HG02763 (cell line): ENCODE measurements at regions not wholly inside any gene's neighbourhood (a gene's known extent, or its start where the extent isn't known, plus 50 kb on each side); places are given as distances from the start of the nearest gene placed in this dataset.
"Not testable (repeated sequence)": the region's sequence is repeated elsewhere in the genome, so short reads cannot be mapped to it uniquely, and the experiment has no call there.

ENCODE experiments used
- ATAC-seq: cut with Tn5 transposase; IDR thresholded peaks from one replicate; pipeline ENCODE4 v1.9.1; 2021; ENCODE audit warnings: mild to moderate bottlenecking, moderate library complexity; ENCODE audit not compliant: unreplicated experiment

- no peak for ATAC-seq
These were observed 379.3 kb upstream of the TENM3 start for GRCh38 chr4:181863856-181864255.

- ATAC-seq, result no peak
These were observed 372.9 kb upstream of the TENM3 start for GRCh38 chr4:181870326-181870725.

- no peak for ATAC-seq
These were observed 368.6 kb upstream of the TENM3 start for GRCh38 chr4:181874602-181875001.

- ATAC-seq, result no peak
These were observed 365.8 kb upstream of the TENM3 start for GRCh38 chr4:181877329-181877848.

GRCh38 chr4:181890031-181890430 lies 353.2 kb upstream of the TENM3 start:
- no peak for ATAC-seq

- ATAC-seq, result no peak
These were observed 352.3 kb upstream of the TENM3 start for GRCh38 chr4:181890911-181891310.

- no peak for ATAC-seq
These were observed 346.6 kb upstream of the TENM3 start for GRCh38 chr4:181896614-181897013.

GRCh38 chr4:181897935-181898334 lies 345.3 kb upstream of the TENM3 start:
- ATAC-seq, result no peak

- not testable (repeated sequence) for ATAC-seq
These were observed 340.8 kb upstream of the TENM3 start for GRCh38 chr4:181902404-181902803.

- ATAC-seq, result no peak
These were observed 337.5 kb upstream of the TENM3 start for GRCh38 chr4:181905708-181906107.

GRCh38 chr4:181908168-181908567 lies 335.0 kb upstream of the TENM3 start:
- ATAC-seq, result no peak

- no peak for ATAC-seq
These were observed 333.8 kb upstream of the TENM3 start for GRCh38 chr4:181909368-181909767.

GRCh38 chr4:181911420-181911819 lies 331.8 kb upstream of the TENM3 start:
- ATAC-seq, result no peak

GRCh38 chr4:181933471-181933870 lies 309.7 kb upstream of the TENM3 start:
- no peak for ATAC-seq

- no peak for ATAC-seq
These were observed 304.6 kb upstream of the TENM3 start for GRCh38 chr4:181938631-181939030.

- no peak for ATAC-seq
These were observed 303.8 kb upstream of the TENM3 start for GRCh38 chr4:181939199-181939945.

- ATAC-seq, result no peak
These were observed 298.7 kb upstream of the TENM3 start for GRCh38 chr4:181944527-181944926.

GRCh38 chr4:181946902-181947301 lies 296.3 kb upstream of the TENM3 start:
- ATAC-seq, result no peak

GRCh38 chr4:181948839-181949382 lies 294.3 kb upstream of the TENM3 start:
- no peak for ATAC-seq

GRCh38 chr4:181949704-181950312 lies 293.4 kb upstream of the TENM3 start:
- no peak for ATAC-seq

GRCh38 chr4:181950372-181951127 lies 292.7 kb upstream of the TENM3 start:
- ATAC-seq, result no peak
